ENCODE measurements at regions not wholly inside any gene's neighbourhood (a gene's known extent, or its start where the extent isn't known, plus 50 kb on each side); places are given as distances from the start of the nearest gene placed in this dataset.
"Not testable (repeated sequence)": the region's sequence is repeated elsewhere in the genome, so short reads cannot be mapped to it uniquely, and the experiment has no call there.

DNA sequence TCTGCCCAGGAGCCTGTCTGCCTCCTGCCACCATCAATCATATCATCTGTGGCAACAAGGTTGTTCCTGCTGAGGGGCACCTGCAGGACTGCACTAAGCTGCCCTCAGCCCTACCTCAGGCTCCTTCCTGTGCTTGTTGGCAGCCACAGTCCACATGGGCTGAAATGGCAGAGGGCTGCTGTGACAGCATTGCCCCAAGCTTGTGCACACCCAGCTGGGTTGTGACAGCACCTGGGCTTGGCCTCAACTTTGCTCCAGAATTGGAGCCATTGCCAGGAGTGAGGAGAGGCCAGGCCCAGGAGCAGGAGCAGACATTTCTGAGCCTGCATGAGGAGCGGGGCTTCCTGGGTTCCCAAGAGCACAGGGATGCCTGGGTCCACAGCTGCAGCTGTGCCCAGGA is 340.9 kb upstream of the CHRM2 start:
- DNase-seq: no peak

DNA sequence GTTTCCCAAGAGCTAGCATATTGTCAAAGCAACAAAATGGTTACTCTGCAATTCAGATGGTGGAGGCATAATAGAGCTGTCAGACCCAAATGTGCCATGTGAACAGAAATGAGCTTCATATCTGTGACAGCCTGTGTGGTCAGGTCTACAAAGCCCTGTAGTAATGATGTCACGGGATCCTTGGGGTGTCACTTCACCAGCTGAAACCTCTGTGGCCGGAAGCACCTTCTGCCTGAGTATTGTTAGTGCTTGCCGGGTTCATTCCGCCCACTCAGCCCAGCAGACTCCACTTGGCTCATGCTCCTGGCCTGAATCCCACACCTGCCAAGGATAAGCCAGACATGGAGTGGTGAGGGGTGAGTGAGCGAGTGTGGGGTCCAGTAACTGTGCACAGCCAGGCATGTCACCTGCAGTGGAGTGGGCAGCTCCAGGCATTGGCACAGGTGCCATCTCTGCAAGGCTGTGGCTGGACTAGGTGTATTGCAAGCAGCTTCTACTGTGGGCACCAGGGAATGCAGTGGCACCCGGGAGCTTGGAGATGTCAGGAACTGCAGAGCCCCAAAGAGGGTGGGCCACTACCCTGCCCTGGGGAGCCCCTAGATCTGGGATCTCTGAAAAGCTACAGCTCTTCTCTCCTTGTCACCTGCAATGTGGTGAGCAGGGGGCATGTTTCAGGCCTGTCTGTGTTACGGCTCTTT is 341.9 kb upstream of the CHRM2 start:
- DNase-seq: no peak

DNA sequence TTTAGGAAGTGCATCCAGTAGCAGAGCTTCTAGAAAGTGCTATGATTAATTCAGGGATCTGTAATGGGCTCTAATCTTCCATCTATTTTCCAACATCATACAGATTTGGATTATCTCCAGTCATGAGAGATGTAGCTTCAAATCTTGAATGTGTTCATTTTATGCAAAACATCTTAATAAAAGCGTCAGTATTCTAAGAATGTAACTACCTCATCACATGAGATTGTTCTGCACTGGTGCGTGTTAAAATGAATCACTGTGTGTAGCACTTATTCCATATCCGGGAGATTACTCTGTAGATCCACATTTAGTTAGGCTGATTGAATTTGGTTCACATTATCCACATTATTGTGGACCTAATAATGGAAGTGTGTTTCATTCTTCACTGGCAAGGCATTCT is 344.9 kb upstream of the CHRM2 start:
- no peak for DNase-seq

DNA sequence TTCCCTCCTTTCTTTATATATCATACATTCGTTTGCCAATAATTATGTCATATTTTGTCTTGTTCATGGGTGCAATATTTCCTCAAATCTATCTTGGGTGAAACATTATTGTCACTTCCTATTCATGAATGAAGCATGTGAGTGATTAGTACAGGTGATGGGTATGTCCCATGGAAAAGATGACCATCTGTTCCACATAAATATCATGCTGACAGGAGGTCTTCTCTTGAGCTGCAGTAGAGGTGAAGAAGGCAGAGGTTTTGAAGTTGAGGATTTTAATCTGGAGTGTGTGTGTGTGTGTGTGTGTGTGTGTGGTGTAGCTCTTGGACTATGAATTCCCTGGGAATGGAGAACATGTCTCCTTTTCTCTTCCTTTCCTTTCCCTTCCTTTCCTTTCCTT is 350.5 kb upstream of the CHRM2 start:
- DNase-seq: no peak

DNA sequence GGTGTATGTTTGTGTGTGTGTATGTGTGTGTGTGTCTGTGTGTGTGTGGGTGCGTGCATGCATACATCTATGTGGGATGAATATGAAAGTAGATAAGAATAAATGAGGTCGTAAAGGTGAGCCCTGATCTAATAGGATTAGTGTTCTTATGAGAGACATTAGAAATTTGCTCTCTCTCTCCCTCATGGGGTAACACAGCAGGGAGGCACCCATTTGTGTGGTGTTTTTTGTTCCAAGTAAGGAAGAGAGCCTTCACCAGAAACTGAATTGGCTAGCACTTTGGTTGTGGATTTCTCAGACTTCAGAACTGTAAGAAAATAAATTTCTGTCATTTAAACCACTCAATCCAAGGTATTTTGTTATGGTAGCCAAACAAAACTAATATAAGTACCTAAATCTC is 353.7 kb upstream of the CHRM2 start:
- DNase-seq: no peak

DNA sequence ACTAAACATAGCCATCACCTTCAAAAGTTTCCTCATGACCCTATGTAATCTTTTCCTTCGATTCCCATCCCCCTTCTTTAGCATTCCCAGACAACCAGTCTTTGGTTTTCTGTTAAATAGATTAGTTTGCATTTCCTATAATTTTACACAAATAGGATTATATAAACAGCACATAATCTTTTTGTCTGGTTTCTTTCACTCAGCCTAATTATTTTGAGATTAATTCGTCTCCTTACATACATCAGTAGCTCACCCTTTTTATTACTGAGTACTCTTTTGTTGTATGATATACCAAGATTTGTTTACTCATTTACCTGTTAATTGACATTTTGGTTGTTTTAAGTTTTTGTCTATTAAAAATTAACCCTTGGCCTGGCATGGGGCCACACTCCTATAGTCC is 354.7 kb upstream of the CHRM2 start:
- DNase-seq: no peak

DNA sequence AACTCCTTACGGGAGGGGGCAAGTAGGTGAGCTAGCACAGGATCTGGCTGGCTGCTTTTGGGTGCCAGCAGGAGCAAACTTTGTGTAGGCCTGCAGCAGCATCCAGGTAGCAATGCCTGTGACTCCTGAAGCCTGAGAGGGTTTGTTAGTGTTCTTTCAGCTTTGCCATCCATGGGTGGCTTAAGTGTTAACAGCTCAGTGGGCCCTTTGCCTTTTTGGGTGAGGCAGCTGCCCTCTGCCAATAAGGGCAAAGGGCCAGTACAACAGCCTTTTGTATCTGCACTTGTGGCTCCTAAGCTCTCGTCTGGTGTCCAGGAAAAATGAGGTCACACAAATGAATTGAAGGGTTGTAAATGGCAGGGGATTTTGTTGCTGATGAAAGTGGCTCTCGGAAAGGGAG is 359.0 kb upstream of the CHRM2 start:
- no peak for DNase-seq

DNA sequence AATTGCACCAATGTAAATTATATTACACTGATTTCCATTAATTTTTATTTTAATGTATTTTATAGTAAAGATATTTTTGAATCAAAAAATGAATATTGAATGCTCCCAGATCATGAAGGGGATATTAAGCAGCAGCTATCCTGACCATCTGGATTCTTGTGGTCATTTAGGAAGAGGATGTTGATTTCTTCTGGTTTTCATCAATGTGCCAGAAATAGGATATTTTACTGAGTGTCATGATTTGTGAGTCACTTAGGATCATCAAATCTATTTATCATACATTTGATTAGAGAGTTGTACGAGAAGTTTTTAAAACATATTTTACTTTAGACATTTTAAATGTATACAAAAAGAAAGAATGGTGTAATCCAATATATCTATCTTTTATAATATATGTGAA is 366.3 kb upstream of the CHRM2 start:
- no peak for DNase-seq

DNA sequence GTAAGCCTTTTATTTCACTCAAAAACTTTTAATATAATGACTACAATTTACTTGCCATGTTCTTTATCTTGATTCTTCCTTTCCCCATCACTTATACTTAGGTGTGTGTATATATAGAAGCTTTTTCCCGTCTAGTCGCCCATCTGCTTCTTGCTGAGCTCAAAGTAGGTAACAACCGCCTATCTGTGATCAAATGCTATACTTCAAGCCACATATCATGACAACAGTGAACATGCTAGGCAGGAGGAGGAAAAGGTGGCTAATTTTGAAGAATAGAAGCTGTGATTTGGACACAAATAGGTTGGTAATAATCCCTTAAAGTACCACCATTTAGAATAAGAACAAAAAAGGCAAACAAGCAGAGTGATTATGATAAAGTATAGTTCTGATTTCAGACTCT is 367.3 kb upstream of the CHRM2 start:
- DNase-seq: no peak

DNA sequence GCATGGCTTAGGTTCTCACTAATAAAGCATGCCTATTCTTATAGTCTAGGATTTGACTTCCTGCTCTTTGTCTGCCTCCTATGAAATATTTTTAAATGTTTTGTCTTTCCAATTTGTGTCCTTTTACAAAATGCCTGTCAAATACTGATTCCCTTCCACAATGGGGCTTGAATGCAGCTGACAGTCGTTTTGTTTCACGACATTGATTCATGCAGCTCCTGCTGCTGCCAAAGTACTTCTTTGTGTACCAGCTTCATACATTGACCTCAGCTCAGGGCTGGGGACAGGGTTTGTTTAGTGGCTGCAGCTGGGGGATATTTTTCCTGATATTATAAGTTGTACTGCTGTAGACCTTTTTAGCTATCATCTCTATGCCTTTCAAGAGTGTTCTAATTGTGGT is 371.9 kb upstream of the CHRM2 start:
- DNase-seq: no peak

DNA sequence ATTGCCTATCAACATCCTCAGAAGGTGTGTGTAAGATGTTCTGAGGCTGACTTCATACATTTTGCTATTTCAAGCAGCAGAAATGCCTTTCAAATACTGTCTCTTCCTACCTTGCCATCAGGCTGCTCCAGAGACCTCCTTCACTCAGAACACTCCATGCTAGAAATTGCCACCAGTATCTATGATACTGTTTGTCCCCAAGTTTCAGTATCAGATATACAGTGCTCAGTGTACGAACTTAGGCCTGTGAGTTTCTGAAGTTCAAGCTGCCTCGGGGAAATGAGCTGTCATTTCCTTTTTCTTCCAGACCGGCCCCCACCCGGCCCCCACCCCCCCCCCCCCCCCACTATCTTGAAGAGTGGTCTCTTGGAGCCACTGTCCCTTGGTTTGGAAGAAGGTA is 373.4 kb upstream of the CHRM2 start:
- no peak for DNase-seq

DNA sequence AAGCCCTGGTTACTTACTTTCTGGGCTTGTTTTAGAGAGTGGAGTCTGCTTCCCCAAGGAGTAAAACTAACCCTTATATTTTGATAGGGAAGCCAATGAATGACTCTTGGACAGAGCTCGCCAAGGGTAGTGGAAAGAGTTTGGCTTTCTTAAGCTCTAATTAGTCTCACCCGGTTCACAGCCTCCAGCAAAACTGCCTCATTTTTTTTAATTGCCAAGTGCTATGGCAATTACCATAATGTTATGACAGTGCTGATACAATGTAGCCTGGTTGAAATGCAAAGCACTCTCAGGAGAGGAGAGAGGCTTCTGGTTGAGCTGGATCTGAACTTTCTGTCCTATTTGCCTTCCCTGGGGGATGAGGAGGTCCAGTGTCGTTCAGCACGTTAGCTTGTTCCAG is 376.1 kb upstream of the CHRM2 start:
- no peak for DNase-seq

DNA sequence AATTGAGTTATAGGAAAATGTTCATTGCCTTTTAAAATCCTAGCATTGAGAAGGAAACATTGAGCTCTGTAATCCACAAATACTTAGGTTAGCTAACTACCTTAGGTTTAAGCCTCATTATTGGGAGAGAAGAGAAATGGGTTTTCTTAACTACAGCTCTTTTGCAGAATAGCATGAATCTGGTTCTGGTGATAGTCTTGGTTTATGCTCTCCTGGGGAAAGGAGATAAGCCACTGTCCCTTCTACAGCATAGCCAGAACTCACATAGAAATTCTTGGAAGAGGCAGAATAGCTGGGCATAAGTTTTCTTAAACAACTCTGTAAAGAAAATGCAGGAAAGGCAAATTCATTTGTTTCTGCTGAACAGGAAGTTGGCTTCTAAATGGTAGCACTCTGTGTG is 378.6 kb upstream of the CHRM2 start:
- DNase-seq: no peak

DNA sequence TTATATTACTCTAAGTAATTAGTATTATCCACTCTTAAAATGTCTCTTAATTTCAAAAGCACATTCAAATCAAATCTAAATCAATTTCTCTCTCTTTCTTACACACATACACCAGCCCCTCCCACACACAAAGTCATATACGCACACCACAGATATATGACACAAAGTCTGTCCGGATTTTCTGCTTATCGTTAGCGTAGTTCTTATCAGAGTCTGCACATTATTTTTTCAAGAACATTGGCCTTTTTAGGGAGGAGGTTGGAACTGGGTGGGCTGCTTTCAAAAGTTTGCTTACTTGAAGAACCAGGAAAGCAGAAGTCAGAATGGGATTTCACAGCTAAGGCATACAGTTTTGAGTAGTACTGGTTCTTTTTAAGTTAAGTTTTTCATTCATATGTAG is 387.6 kb upstream of the CHRM2 start:
- no peak for DNase-seq

DNA sequence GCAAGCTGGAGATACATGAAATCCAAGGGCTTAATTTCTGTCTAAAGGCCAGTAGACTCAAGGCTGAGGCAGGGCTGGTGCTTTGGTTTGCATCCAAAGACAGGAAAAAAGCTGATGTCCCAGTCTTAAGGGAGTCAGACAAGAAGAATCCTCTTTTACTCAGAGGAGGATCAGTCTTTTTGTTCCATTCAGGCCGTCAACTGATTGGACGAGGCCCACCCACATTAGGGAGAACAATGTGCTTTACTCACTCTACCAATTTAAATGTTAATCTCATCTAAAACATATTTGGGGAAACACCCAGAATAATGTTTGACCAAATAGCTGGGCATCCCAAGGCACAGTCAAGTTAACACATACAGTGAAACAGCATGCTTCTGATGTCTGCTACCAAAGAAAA is 388.5 kb upstream of the CHRM2 start:
- no peak for DNase-seq

DNA sequence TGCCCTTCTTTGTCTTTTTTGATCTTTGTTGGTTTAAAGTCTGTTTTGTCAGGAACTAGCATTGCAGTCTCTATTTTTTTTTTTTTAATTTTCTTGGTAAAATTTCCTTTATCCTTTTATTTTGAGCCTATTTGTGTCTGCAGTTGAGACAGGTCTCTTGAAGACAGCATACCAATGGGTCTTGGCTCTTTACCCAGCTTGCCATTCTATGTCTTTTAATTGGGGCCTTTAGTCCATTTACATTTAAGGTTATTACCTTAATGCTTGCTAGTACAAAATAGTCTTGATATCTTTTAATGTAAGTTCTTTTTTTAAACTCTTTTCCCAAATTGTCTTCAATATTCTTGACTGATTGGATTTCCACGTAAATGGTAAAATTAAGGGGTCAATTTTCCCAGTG is 398.3 kb upstream of the CHRM2 start:
- no peak for DNase-seq

DNA sequence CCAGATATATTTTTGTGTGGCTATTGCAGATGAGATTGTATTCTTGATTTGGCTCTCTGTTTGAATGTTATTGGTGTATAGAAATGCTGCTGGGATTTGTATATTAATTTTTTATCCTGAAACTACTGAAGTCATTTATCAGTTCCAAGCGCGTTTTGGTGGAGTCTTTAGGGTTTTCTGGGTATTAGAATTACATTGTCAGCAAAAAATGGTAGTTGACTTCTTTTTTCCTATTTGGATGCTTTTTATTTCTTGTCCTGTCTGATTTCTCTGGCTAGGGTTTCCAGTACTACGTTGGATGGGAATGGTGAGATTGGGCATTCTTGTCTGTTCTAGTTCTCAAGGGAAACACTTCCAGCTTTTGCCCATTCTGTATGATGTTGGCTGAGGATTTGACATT is 415.5 kb upstream of the CHRM2 start:
- DNase-seq: no peak

DNA sequence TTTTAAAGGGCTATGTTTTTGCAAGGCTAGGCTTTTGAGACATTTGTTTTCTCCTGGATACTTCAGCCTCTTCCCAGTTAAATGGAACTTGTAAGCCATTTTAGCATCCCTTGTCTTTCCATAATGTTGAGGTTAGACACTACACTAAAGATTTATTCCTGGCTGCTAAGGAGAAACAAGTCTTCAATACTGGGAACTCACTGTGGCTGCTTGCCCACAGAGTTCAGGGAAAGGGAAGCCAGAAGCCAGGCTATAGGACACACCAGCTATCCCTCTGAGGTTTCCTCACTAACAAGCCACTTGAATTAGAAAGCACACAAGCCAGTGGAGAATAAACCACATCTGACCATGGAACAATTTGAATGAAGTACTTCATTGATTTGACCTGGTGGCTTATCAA is 421.7 kb upstream of the CHRM2 start:
- DNase-seq: no peak

DNA sequence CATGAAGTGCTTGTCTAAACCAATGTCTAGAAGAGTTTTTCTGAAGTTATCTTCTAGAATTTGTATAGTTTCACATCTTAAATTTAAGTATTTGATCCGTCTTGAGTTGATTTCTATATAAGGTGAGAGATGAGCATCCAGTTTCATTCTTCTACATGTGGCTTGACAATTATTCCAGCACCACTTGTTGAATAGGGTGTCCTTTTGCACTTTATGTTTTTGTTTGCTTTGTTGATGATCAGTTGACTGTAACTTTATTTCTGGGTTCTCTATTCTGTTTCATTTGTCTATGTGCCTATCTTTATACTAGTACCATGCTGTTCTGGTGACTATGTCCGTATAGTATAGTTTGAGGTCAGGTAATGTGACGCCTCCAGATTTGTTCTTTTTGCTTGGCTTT is 426.6 kb upstream of the CHRM2 start:
- no peak for DNase-seq

DNA sequence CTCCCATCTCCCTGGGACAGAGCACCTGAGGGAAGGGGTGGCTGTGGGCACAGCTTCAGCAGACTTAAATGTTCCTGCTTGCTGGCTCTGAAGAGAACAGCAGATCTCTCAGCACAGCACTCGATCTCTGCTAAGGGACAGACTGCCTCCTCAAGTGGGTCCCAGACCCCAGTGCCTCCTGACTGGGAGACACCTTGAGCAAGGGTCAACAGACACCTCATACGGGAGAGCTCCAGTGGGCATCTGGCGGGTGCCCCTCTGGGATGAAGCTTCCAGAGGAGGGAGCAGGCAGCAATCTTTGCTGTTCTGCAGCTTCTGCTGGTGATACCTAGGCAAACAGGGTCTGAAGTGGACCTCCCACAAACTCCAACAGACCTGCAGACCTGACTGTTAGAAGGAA is 436.7 kb upstream of the CHRM2 start:
- not testable (repeated sequence) for DNase-seq

DNA sequence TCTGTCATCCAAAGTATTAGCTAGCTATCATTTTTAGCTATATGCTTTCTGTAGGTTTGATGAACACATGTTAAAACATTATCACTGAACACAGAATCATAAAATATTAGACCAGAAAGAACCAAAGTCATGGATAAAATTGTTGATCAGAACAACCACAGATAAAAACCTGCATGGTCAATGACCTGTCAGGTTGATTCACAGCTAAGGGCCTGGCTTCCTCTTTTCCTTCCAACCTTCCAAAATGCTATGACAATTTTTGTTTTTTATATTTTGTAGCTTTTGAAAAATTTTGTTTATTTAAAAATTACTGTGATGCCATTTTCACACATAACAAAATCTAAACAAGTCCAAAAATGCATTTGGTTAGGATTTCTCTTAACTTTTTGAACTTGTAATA is 444.4 kb upstream of the CHRM2 start:
- no peak for DNase-seq

DNA sequence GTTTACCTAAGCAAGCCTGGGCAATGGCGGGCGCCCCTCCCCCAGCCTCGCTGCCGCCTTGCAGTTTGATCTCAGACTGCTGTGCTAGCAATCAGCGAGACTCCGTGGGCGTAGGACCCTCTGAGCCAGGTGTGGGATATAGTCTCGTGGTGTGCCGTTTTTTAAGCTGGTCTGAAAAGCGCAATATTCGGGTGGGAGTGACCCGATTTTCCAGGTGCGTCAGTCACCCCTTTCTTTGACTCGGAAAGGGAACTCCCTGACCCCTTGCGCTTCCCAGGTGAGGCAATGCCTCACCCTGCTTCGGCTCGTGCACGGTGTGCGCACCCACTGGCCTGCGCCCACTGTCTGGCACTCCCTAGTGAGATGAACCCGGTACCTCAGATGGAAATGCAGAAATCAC is 442.6 kb upstream of the MTPN start:
- not testable (repeated sequence) for DNase-seq

DNA sequence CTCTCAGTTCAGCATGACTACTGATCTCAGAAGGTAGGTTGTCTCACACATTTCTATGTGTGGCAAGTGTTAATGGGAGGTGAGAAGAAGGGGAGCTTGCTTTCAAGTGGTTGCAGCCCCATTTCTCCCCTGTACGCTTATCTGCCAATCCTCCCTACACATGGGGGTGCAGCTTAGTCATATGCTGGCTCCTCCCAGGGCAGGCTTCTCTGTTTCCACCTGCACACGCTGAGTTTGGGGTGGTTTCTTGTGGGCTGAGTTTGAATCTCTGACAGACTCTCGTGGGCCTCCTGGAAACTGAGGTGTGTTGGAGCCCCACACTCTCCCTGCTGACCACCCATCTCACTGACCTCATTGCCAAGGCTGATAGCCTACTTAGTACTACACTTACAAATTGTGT is 435.8 kb upstream of the MTPN start:
- no peak for DNase-seq

DNA sequence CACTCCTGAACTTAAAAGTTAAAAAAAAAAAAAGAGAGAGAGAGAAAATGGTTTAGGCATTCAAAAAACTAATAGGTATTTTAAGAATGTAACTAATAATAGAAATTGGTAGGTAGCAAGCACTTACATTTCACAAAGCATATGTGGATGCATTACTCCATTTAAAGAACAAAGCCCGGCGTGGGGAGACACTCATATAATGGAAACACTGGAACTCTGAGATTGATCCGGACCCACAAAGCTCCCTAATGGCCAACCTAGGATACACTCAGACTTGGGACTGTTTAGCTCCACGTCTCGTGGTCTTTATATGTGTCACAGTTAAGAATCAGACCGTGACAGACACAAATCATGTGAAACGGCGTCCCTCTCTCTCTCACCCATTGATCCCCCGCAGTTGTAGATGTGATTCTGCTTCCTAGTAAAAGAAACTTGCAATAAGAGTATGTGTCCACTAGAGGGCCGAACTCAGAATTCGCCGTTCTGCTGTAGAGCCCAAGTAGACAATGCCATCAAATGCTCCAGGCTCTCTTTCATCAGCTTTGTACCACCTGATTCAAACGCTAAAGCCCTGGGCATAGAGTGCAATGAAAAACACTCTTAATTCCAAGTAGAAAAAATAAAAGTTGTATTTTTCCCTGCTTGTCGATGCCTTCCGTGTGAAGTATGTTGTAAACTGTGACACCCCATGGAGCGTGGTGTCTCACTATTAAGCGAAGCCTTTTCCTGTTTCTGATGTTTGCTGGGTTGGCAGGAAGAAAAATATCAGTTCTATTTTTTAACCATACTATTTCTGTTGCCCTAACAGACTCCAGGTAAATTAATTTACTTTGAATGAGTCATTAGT is 429.0 kb upstream of the MTPN start:
- peak; percentile 33 for DNase-seq

DNA sequence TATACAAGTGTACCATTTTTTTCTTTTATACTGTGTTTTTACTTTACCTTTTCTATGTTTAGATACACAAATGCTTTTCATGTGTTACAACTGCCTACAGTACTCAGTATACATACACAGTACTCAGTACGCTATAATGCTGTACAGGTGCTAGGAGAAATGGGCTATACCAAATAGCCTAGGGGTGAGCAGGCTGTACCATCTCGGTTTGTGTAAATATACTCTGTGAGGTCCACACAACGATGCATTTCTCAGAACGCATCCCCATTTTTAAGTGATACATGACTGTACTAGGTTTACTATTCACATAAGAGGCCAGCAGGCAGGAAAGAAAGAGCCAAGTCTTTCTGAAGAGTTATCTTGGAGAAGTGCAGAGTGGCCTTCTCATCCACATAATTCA is 426.4 kb upstream of the MTPN start:
- DNase-seq: no peak

All from NCI-H2081 treated with DMSO at 0.1 percent for 48 hours (cell line).